Activated CD4-positive, CD25-positive, alpha-beta regulatory T cell treated with anti-CD3 and anti-CD28 coated beads, Interleukin-2, amount 50 U/mL, for 24 hours (primary cell): ENCODE measurements at regions not wholly inside any gene's neighbourhood (a gene's known extent, or its start where the extent isn't known, plus 50 kb on each side); places are given as distances from the start of the nearest gene placed in this dataset.
"Not testable (repeated sequence)": the region's sequence is repeated elsewhere in the genome, so short reads cannot be mapped to it uniquely, and the experiment has no call there.

Source experiments
- ATAC-seq, 2 donors: fragments of 150-1000 bp; cut with Tn5 transposase; one replicate each; pipeline ENCODE4 v1.10.0; 2021; ENCODE audit warnings: mild to moderate bottlenecking in 1 of 2, moderate library complexity in 1 of 2

DNA sequence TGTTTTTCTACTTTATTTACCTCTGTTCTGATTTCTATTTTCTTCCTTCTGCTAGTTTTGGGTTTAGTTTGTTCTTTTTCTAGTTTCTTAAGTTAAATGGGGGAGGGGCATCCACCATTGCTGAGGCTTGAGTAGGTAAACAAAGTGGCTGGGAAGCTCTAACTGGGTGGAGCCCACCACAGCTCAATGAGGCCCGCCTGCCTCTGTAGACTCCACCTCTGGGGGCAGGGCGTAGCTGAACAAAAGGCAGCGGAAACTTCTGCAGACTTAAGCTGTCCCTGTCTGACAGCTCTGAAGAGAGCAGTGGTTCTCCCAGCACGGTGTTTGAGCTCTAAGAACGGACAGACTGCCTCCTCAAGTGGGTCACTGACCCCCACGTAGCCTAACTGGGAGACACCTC, 316.7 kb downstream of the RPLP1 start:
- not testable (repeated sequence) for ATAC-seq

DNA sequence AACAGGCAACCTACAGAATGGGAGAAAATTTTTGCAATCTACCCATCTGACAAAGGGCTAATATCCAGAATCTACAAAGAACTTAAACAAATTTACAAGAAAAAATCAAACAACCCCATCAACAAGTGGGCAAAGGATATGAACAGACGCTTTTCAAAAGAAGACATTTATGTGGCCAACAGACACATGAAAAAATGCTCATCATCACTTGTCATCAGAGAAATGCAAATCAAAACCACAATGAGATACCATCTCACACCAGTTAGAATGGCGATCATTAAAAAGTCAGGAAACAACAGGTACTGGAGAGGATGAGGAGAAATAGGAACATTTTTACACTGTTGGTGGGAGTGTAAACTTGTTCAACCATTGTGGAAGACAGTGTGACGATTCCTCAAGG, 321.6 kb downstream of the RPLP1 start:
- ATAC-seq, result not testable (repeated sequence)

DNA sequence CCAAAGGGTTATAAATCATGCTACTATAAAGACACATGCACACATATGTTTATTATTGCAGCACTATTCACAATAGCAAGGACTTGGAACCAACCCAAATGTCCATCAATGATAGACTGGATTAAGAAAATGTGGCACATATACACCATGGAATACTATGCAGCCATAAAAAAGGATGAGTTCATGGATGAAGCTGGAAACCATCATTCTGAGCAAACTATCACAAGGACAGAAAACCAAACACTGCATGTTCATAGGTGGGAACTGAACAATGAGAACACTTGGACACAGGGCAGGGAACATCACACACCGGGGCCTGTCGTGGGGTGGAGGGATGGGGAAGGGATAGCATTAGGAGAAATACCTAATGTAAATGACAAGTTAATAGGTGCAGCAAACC, 322.1 kb downstream of the RPLP1 start:
- not testable (repeated sequence) for ATAC-seq

DNA sequence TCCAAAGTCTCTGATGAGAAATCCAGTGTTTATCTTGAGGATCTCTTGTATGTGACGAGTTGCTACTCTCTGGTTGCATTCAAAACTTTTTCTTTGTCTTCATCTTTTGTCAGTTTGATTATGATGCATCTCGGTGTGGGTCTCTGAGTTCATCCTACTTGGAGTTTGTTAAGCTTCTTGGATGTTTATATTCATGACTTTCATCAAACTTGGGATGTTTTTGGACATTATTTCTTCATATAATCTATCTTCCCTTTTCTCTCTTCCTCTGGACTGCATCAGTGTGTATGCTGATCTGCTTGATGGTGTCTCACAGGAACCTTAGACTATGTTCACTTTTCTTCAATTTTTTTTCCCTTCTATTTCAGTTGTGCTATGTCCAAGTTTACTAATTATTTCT, 320.4 kb downstream of the TLE3 start:
- ATAC-seq, result no peak

GRCh38 chr15:69780374-69780773, 317.3 kb downstream of the TLE3 start:
- no peak for ATAC-seq

DNA sequence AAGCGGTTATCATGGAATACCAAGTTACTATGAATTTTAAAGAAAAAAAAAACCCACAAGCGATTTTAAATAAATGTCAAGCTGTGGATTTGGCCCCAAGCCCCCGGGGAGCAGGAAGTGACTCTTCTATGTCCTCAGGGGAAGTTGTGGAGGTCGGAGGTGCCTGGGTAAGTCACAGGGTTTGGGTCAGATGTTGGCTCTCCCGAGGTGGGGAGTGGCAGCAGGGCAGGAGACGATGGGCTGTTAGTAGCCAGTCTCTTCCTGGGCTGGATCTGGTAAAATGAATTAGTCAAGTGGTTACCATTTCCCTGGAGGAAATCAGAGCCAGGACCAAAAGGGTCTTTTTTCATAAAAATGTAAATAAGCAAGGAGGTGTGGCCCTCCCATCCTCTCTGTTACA, 316.7 kb downstream of the TLE3 start:
- no peak for ATAC-seq

DNA sequence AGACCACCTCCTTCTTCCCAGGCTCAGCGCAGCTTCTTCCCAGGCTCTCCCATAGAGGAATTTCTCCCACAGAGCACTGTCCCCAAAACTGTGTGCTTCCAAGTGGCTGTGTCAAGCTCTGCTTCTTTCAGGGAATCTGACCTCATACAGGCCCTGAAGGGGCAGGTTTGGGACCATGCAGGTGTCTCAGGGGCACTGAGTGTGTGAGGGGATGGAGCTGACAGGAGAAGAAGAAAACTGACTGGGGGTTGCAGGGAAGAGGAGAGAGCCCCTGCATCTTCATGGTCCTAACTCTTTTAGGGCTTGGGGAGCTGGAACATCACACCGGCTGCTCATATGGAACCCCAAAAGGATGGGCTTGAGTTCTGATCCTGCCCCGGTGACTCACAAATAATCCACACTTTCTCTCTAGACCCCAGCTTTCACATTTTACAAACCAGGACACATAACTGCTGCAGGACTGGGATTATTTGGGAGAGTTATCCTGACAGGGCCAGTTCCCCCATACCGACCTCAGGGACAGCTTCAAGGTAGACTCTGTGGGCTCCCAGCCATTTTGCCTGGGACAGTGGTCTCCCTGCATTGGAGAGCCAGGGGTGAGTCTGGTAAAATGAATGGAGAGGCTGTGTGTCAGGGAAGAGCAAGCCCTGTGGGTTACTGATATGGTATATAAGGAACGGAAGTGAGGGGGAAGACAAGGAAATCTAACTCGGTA, 316.1 kb downstream of the TLE3 start:
- no peak for ATAC-seq

GRCh38 chr15:69782139-69782658, 315.5 kb downstream of the TLE3 start:
- no peak for ATAC-seq

- ATAC-seq, result peak; percentile 48 to 60
Observed at GRCh38 chr15:69782809-69783208, 314.9 kb downstream of the TLE3 start.

GRCh38 chr15:69783211-69783610, 314.5 kb downstream of the TLE3 start:
- no peak for ATAC-seq

GRCh38 chr15:69784798-69785566, 312.7 kb downstream of the TLE3 start:
- no peak for ATAC-seq

DNA sequence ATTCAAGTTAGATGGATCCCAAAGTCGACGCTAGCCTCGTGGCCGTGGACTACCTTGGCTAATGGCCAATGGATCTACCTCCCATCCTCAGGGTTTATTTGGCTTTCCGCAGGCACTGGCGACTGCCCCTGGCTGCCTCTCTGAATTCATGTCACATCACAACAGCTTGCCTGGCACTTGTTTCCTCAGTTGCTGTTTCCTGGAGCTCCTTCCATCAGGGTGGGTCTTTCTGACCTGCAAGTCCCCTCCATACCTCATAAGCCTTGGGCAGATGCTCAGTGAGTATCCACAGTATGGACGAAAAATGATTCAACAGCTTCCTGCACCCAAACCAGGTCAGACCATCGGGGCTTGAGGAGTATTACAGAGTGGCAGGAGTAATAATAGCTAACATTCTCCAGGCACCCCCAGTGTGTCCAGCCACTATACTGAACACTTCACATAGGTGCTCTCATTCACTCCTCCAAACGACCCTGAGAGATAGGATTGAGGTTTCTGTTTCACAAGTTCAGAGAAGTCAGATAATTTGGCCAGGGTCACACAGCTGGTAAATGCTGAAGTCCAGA, 311.5 kb downstream of the TLE3 start:
- ATAC-seq, result no peak

- ATAC-seq, result no peak
Observed at GRCh38 chr15:69787791-69788190, 309.9 kb downstream of the TLE3 start.

DNA sequence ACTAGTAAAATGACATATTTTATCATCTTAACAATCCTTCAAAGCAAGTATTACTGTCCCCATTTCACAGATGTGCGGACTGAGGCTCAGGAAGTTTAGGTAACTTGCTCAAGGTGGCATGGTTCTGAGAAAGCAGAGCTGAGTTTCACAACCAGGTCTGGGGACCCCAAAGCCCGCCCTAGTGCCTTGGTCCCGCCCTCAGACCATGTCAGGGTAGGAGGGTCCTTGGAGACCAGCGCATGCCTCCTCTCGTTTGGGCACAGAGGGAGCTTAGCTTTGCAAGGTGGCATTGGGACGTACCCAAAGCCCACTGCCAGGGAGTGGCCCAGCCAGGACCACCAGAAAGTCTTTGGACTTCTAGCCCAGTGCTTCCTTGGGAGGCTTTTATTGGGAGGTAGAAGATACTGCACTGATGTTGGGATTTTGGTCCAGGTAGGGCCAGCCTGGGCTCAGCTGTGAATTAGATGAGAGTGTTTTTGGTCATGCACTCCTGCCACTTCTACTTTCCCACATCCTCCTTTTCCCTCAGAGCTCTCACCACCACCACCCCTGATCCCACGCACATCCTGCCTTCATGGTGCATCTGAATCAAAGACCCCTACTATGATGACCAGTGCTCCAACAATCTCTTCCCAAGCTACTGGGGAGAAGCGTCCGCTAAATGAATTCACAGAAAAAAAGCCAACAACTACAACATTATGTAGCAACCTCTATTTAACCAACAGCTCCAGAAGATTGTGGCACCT, 307.9 kb downstream of the TLE3 start:
- ATAC-seq, result no peak

DNA sequence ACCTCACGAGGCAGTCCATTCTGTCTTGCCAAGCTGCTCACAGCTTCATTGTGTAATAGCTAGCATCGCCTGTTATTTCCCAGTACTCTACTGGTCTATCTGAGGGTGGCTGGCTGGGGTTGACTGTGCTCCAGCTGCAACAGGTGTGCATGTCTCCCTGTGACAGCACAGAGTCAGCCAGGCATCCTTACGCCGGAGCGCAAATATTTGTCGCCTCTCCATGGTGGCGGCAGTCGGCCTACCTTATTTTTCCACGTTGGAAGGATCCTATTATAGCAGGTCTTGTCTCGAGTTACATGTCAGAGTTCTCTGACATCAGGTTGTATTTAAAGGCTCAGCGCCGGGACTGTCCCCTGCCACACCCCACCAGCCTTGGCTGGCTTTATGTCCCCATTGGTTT, 307.1 kb downstream of the TLE3 start:
- no peak for ATAC-seq

DNA sequence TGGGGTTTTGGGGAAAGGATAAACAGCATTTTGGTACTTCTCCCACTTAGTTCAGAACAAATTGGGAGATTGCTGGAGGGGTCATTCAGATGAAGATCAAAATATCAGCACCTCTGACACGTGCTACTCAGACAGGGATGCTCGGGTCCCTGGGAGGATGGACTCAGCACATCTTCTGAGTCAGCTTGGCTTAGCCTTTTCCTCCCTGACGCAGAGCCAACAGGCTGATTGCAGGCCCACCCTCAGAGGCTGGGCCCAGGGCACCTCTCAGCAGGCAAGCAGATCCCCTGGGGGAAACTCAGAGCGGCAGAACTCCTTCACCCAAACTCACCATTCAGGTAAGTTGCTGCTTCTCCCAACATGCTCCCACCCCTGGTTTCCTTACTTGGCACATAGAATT, 304.9 kb downstream of the TLE3 start:
- no peak for ATAC-seq

GRCh38 chr15:69793431-69793780, 304.3 kb downstream of the TLE3 start:
- no peak for ATAC-seq

- ATAC-seq, result no peak
Observed at GRCh38 chr15:69793781-69794451, 303.8 kb downstream of the TLE3 start.

DNA sequence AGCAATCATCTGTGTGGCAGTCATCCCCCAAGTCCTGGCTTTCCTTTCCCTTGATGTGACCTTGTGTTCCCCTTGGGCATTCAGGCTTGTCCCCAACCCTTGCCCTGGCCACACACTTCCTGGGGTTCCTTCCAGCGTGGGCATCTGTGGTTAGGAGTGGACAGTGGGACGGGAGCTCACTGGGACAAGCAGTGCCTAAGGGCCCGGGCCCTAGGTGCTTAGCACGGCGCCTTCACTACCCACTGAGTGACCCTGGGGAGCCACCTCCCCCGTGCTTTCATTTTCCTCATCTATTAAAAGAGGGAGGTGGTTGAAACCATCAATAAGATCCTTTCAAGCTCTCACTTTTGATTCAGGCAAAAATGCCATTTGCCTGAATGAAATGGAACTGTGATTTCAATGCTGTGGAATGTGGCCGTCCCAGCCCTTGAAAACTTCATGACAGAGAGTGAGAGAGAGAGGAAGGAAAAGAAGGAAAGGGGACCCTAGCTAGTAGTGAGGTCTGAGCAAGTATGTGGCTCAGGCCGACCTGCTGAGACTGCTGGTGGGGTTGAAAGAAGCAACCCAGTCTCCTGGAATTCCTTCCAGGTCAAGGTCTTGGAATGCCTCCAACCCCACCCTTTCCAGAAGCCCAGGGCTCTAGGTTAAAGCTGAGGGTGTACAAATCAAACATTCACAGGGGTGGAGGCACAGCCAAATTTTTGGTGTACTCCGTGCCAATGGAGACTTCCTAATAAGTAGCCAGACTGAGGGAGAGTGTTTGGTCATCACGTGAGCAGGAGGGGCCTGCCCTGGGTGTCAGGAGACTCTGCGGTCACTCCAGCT, 302.9 kb downstream of the TLE3 start:
- no peak for ATAC-seq

DNA sequence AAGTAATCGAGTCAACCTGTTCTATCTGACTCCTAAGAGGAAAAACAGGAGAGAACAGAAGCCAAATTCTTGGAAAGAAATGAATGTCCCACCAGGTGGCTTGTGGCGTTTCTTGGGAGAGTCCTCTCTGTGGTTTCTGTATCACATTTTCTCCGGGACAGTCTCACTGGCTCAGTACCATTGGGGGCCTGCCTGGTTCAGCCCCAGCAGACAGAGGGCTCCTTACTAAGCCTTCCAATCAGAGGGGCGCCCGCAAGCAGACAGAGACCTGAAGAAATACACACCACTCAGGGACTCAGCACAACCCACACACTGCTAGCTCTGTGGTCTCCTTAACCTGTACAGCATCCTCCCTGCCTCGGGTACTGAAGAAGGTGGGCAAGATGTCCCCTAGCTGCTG, 302.1 kb downstream of the TLE3 start:
- ATAC-seq, result no peak

GRCh38 chr15:69797051-69797595, 300.6 kb downstream of the TLE3 start:
- no peak for ATAC-seq
